Prostate gland (tissue), 2 donors: ENCODE measurements at regions not wholly inside any gene's neighbourhood (a gene's known extent, or its start where the extent isn't known, plus 50 kb on each side); places are given as distances from the start of the nearest gene placed in this dataset.

Experiments used
- POLR2A ChIP-seq: fragments of 450-650 bp; IDR thresholded peaks from one replicate; pipeline ENCODE4 v1.6.1; 2016; ENCODE audit warnings: antibody characterized with exemption, mild to moderate bottlenecking
- TF ChIP-seq, protein P1 (sequence below), 4 experiments: fragments of 200-600 bp in 2 of 4; fragments of 450-650 bp in 2 of 4; sonication (generic) in 2 of 4; IDR thresholded peaks; 1 replicate in 3 of 4; 2 replicates in 1 of 4; pipeline ENCODE4 v1.5.1; 2016 to 2019; ENCODE audit warnings: antibody characterized with exemption in 4 of 4, mild to moderate bottlenecking in 2 of 4, moderate library complexity in 2 of 4

GRCh38 chr9:79131246-79131774, 440.5 kb upstream of the TLE4 start:
- TF ChIP-seq, protein P1, sequence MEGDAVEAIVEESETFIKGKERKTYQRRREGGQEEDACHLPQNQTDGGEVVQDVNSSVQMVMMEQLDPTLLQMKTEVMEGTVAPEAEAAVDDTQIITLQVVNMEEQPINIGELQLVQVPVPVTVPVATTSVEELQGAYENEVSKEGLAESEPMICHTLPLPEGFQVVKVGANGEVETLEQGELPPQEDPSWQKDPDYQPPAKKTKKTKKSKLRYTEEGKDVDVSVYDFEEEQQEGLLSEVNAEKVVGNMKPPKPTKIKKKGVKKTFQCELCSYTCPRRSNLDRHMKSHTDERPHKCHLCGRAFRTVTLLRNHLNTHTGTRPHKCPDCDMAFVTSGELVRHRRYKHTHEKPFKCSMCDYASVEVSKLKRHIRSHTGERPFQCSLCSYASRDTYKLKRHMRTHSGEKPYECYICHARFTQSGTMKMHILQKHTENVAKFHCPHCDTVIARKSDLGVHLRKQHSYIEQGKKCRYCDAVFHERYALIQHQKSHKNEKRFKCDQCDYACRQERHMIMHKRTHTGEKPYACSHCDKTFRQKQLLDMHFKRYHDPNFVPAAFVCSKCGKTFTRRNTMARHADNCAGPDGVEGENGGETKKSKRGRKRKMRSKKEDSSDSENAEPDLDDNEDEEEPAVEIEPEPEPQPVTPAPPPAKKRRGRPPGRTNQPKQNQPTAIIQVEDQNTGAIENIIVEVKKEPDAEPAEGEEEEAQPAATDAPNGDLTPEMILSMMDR (IDR thresholded peaks at IDR 0.05): no peak
- no peak for TF ChIP-seq POLR2A
